Stomach (tissue), 4 donors: ENCODE measurements at regions not wholly inside any gene's neighbourhood (a gene's known extent, or its start where the extent isn't known, plus 50 kb on each side); places are given as distances from the start of the nearest gene placed in this dataset.

ENCODE experiments used
- EP300 ChIP-seq: sonication (generic); formaldehyde crosslinking; IDR thresholded peaks from one replicate; pipeline ENCODE4 v1.6.1; 2017; ENCODE audit warnings: antibody characterized with exemption
- POLR2A ChIP-seq, 4 donors: fragments of 450-650 bp; IDR thresholded peaks; one replicate each; pipeline ENCODE4 v1.6.1; 2016; ENCODE audit warnings: antibody characterized with exemption in 4 of 4, control low read depth in 2 of 4, mild to moderate bottlenecking in 1 of 4, moderate library complexity in 1 of 4
- POLR2AphosphoS5 ChIP-seq, 3 donors: sonication (generic); formaldehyde crosslinking; IDR thresholded peaks; one replicate each; pipeline ENCODE4 v1.6.1; 2016; ENCODE audit warnings: antibody characterized with exemption in 3 of 3
- TF ChIP-seq, protein P1 (sequence below), 7 experiments: fragments of 450-650 bp in 4 of 7; fragments of 200-600 bp in 3 of 7; sonication (generic) in 3 of 7; IDR thresholded peaks; one replicate each; pipeline ENCODE4 v1.5.1; 2016 to 2019; ENCODE audit warnings: antibody characterized with exemption in 7 of 7, control low read depth in 2 of 7, mild to moderate bottlenecking in 1 of 7

DNA sequence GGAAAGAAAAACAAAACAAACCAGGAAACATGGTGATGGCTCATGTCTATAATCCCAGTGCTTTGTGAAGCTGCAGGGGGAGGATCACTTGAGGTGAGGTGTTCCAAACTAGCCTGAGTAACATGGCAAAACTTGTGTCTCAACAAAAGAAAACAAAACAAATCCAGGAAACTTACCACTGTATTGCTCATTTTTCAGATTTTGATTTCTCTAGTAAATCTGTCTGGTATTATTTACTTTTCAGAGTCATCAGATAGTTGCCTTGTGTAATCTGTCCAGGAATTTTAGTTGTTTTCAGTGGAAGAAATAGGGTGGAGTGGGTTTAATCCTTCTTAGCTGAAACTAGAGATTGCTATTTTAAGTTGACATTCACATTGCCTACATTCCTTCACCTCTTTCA, 91.8 kb upstream of the ALCAM start:
- TF ChIP-seq, protein P1, sequence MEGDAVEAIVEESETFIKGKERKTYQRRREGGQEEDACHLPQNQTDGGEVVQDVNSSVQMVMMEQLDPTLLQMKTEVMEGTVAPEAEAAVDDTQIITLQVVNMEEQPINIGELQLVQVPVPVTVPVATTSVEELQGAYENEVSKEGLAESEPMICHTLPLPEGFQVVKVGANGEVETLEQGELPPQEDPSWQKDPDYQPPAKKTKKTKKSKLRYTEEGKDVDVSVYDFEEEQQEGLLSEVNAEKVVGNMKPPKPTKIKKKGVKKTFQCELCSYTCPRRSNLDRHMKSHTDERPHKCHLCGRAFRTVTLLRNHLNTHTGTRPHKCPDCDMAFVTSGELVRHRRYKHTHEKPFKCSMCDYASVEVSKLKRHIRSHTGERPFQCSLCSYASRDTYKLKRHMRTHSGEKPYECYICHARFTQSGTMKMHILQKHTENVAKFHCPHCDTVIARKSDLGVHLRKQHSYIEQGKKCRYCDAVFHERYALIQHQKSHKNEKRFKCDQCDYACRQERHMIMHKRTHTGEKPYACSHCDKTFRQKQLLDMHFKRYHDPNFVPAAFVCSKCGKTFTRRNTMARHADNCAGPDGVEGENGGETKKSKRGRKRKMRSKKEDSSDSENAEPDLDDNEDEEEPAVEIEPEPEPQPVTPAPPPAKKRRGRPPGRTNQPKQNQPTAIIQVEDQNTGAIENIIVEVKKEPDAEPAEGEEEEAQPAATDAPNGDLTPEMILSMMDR (IDR thresholded peaks at IDR 0.05): no peak
- TF ChIP-seq POLR2AphosphoS5 (IDR thresholded peaks at IDR 0.05): no peak
- TF ChIP-seq POLR2A (IDR thresholded peaks at IDR 0.05): no peak
- TF ChIP-seq EP300: no peak
